HG03571 (cell line): ENCODE measurements at regions not wholly inside any gene's neighbourhood (a gene's known extent, or its start where the extent isn't known, plus 50 kb on each side); places are given as distances from the start of the nearest gene placed in this dataset.
"Not testable (repeated sequence)": the region's sequence is repeated elsewhere in the genome, so short reads cannot be mapped to it uniquely, and the experiment has no call there.

Source experiments
- ATAC-seq: cut with Tn5 transposase; IDR thresholded peaks from one replicate; pipeline ENCODE4 v1.9.1; 2021; ENCODE audit not compliant: unreplicated experiment

GRCh38 chr4:188372058-188372457 lies 232.8 kb downstream of the TRIML1 start:
- ATAC-seq = no peak

GRCh38 chr4:188372829-188373228 lies 233.6 kb downstream of the TRIML1 start:
- ATAC-seq = no peak

DNA sequence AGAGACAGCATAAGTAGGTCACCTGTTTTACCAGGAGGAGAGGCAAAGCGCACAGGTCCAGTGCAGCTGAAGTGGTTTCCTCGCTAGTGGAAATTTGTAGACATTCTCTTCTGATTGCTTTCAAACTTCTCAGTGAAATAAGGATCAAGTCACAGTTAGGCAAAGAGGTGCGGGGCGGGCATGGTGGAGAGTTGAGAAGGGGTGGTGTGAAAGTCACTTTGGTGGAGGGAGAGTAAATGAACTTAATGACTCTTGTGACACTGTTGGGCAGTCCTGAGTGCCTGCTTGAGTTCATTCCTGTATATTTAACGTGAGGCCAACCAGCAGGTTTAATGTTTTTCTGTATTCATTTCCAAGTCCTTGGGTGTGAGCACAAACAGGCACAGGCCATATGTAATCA lies 235.6 kb downstream of the TRIML1 start:
- ATAC-seq = no peak

DNA sequence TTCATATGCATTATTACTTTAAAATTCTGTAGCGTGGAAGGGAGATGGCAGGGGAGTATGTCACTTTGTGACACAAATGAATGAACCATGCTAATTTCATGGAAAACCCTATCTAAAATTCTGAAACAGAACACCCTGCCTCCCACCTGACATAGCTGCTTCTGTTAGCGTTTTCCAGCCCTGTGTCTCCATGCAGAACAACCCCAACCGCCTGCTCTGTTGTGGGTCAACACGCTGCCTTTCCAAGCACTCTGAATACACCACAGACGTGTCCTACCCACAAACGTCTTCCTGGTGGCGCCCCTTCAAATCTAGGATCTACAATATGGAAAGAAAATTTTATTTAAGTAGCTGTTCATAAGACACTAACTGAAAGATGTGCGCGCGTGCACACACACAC lies 238.6 kb downstream of the TRIML1 start:
- no peak for ATAC-seq

GRCh38 chr4:188383180-188383579 lies 243.9 kb downstream of the TRIML1 start:
- no peak for ATAC-seq

GRCh38 chr4:188387179-188387791 lies 248.0 kb downstream of the TRIML1 start:
- ATAC-seq = no peak

DNA sequence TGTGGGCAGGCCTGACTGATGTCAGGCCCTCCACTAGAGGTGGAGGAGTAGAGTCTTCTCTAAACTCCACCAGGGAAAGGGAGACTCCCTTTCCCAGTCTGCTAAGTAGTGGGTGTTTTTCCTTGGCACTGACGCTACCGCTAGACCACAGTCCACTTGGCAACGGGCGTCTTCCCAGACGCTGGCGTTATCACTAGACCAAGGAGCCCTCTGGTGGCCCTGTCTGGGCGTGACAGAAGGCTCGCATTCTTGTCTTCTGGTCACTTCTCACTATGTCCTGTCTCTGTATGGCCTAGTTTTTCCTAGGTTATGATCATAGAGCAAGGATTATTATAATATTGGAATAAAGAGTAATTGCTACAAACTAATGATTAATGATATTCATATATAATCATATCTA lies 252.1 kb downstream of the TRIML1 start:
- ATAC-seq = not testable (repeated sequence)

GRCh38 chr4:188396037-188396436 lies 256.8 kb downstream of the TRIML1 start:
- no peak for ATAC-seq

GRCh38 chr4:188399834-188400233 lies 260.6 kb downstream of the TRIML1 start:
- no peak for ATAC-seq

DNA sequence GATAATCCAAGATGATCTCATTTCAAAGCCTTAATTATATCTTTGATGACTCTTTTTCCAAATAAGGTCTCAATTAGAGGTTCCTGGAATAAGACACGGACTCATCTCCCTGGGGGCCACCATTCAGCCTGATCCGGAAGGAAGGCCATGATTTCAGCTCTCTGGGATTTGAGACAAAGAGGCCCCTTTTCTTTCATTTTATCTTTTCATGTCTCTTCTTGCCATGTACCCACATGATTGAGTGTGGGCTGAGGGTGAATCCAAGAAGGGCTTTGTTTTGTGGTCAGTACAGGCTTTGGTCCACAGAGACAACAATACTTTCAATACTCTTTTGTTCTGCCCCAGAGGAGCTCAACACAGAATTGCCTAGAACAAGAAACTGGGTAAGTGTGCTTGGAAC lies 261.2 kb downstream of the TRIML1 start:
- ATAC-seq = no peak

- ATAC-seq = no peak
These were observed 264.0 kb downstream of the TRIML1 start for GRCh38 chr4:188403272-188403671.

DNA sequence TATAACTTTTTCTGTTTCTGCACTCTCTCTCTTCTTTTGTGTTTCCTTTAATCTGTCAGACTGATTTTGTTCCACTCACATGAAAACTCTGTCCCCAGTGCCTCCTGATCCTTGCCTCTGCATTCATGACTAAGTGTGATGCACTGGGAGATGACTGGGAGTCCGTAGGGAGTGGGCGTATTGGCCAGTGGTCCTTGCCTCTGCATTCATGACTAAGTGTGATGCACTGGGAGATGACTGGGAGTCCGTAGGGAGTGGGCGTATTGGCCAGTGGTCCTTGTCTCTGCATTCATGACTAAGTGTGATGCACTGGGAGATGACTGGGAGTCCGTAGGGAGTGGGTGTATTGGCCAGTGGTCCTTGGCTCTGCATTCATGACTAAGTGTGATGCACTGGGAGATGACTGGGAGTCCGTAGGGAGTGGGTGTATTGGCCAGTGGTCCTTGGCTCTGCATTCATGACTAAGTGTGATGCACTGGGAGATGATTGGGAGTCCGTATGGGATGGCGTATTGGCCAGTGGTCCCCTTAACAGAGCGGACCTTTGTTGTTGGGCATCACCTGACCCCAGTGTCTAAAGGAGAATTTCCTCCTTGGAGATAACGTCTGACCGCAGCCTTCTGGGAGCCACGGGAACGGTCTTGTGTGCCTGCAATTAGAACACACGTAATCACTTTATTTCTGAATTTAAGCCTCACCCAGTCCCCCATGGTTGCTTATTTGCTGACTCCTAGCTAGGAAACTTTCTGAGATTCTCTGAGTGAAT lies 266.0 kb downstream of the TRIML1 start:
- not testable (repeated sequence) for ATAC-seq

- ATAC-seq = no peak
These were observed 269.2 kb downstream of the TRIML1 start for GRCh38 chr4:188408244-188409030.

DNA sequence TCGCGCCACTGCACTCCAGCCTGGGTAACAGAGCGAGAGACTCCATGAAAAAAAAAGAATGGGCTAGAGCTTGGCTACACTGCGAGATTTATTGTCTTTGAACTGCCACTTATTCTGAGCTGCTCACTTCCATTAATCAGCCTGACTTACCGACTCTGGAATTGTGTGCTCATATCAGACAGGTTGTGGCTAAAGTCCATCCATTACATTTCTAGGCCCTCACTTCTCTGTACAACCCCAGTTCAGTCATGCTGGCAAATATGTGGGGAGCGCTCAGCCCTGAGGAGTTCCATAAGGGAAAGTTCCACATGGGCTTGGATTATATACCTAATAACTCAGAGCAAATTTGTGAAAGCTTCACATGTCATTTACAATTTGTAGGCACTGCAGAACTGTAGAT lies 270.6 kb downstream of the TRIML1 start:
- ATAC-seq = no peak

DNA sequence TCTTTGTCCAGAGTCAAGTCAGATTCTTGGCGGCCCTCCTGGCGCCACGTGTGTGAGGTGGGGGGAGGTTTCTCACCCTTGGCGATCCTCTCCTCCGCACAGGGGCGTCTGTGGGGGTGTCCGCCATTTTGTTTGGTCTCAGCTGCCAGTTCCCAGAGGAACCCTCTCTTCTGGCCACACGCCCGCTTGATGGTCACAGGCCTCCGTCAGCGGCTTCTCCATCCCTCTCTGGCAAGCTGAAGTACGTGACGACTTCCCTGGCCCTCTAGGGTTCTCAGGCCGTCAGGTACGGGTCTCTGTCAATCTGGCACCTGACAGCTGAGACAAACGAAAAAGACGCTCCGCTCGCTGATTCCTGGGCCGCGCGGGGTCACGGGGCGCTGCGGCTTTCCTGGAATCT lies 272.6 kb downstream of the TRIML1 start:
- no peak for ATAC-seq

- ATAC-seq = no peak
These were observed 273.3 kb downstream of the TRIML1 start for GRCh38 chr4:188412499-188412898.

- ATAC-seq = no peak
These were observed 275.2 kb downstream of the TRIML1 start for GRCh38 chr4:188414441-188414840.

- no peak for ATAC-seq
These were observed 277.9 kb downstream of the TRIML1 start for GRCh38 chr4:188417181-188417580.

- ATAC-seq = no peak
These were observed 283.8 kb downstream of the TRIML1 start for GRCh38 chr4:188423039-188423438.

GRCh38 chr4:188428935-188429334 lies 289.7 kb downstream of the TRIML1 start:
- ATAC-seq = no peak

DNA sequence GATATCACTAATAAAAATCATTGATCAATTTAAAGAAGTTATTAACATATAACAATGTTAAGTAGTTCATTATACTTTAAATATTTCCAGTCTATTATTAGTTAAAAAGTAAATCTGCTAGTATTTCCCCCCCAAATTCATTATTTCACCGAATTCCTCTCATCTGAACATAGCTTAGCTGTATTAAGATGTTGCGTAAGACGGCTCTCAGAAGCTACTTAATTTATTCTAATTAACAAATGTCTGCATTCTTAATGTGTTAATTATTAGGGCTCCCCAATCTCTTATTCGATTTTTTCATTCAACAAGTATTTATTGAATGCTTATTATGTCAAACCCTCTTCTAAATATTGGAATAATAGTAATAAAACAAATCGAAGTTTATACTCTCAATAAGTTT lies 290.7 kb downstream of the TRIML1 start:
- no peak for ATAC-seq

DNA sequence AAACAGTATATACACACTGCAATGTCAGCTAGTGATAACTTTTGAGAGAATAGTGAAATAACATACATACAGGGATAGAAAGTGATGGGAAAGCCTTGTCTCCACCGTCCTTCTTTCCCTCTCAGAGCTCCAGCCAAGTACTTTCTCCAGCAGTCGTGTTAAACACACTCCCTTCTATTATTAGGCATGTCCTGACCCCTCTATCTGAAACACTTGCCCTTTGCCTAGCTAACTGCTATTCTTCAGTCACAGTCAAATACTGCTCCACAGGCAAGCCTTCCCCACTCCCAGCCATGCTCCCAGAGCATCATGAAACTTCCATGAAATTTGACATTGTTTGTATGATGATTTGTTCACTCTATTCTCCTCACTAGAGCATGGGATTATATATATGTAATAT lies 291.1 kb downstream of the TRIML1 start:
- ATAC-seq = no peak
